ENCODE measurements at regions not wholly inside any gene's neighbourhood (a gene's known extent, or its start where the extent isn't known, plus 50 kb on each side); places are given as distances from the start of the nearest gene placed in this dataset.

DNA sequence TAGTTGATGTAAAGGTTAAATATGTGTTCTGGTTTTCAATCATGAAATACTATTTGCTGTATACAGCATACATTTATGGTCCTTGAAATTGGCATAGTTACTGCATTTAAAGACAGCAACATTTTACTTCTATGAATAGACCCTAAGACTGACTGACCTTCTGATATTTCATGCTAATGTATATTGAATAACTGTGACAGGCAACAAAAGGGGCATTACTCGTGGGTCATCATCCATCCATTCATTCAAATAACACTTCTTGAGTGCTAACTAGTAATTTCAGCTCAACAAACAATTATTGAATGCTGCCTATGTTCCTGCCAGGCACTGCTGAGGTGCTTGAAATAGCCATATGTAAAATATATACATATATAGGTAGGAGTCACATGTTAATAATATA, 92.8 kb upstream of the ADAMTS3 start:
- TF ChIP-seq POLR2A (IDR thresholded peaks at IDR 0.05) (no peak), CTCF (IDR thresholded peaks at IDR 0.05) (no peak)

Data from body of pancreas (tissue), 4 donors.